GM18951 (cell line): ENCODE measurements at regions not wholly inside any gene's neighbourhood (a gene's known extent, or its start where the extent isn't known, plus 50 kb on each side); places are given as distances from the start of the nearest gene placed in this dataset.

ENCODE experiments used
- POLR2A ChIP-seq: IDR thresholded peaks from 4 replicates; pipeline ENCODE4 v1.6.1; 2011; ENCODE audit warnings: mild to moderate bottlenecking; ENCODE audit not compliant: insufficient read length, insufficient read depth; ENCODE audit errors: extremely low read depth
- in situ Hi-C: fragments of 300-500 bp; cut with MboI; formaldehyde crosslinking; loops from one replicate; pipeline ENCODE4 v1.12.0; 2022; ENCODE audit warnings: low sequenced_read_pairs, mixed read lengths, inconsistent platforms; ENCODE audit not compliant: unreplicated experiment

DNA sequence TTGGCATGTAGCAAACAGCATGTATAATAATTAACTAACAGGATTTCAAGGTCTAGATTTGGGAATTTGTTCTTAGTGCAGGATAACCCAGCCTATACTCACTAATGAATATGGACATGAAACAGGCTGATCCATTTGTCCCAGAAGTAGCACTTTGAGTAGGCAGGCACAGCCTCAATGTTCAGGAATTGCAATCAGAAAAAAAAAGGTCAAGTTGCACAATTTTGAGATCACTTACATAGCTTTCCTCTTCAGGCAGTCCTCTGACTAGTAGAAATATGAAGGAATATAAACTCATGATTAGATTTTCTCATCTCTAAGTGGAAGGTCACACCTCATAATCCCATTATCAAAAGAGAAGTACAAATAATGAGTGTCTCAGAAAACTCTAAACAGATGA, 921.4 kb upstream of the CELF2 start:
- no peak for TF ChIP-seq POLR2A
- in situ Hi-C loops, result no loop called here

DNA sequence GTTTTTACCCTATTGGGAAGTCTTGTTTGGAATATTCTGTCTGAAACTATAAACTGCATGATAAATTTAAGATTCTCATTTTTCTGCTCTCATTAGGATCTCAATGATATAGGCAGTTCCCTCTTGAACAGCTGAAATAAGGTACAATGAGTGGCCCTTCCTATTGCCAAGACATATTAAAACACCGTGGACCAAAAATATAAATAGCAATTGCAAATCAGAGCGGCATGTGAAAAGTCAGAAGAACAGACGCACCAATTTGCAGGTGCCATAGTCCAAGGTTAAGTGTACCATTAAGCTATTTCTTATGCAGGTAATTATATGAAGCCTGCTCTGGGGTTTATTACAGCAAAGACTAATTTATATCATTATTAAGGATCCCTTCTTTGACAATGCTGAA, 920.8 kb upstream of the CELF2 start:
- TF ChIP-seq POLR2A, result no peak
- in situ Hi-C loops, result no loop called here

DNA sequence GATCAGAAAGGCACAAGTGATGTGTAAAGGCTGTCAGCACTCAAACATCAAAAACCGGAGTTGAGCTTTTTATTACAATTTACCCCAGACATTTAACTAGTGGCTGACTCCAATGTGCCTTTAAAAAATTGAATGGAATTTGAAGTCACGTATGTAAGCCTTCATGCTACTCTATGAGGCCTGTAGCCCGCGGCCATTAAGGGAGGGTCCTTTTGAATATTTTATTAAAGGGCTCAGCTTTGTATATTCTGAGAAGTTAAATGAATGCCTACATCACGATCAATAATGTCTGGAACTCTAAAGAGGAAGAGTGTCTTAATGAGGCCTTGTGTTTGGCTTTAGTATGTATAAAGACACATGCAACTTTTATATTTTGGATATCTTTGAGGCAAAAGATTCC, 916.6 kb upstream of the CELF2 start:
- in situ Hi-C loops, result no loop called here
- TF ChIP-seq POLR2A, result no peak

DNA sequence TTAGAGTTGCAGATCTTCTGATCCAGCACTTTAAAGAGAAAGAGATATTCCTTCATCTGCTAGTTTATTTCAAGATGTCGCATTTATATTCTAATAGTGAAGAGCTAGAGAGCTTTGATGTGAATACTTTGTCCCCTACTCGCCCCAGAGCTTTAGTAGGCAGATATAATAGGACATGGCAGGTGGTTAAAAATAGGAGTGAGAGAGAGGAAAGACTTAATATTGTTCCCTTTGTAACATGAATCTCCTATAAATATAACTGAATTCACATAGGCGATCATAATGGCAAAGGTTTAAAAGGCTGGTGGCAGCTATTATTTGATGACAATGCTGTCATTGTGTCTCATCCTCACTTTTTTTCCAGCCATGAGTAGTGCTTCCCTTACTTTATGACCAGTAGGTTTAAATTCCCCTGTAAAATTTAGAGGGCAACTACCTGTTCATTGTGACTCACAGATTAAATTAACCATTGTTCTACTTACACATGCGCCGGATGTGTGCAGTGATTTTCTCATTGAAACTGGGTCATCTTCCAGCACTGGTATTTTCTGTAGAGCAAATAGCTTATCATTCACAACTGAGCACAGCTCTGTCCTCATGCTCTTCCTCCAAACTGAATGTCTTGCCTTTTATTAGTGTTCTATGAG, 906.7 kb upstream of the CELF2 start:
- in situ Hi-C loops, result no loop called here
- TF ChIP-seq POLR2A, result no peak

DNA sequence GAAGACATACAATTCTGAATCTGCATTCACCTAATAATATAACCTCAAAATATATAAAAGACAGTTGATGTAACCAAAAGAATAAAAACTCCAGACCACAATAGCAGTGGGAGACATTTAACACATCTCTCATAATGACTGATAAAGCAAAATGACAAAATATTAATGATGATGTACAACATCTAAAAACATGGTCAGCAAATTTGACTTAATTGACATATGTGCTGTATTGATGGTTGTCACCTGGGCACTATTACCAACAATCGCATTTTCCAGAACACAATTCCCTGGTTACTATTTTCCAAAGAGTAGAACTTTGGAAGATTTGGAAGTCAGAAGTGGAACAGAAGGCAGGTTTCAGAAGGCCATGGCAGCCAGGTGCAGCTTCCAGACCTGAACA, 899.5 kb upstream of the CELF2 start:
- in situ Hi-C loops, result no loop called here
- no peak for TF ChIP-seq POLR2A

DNA sequence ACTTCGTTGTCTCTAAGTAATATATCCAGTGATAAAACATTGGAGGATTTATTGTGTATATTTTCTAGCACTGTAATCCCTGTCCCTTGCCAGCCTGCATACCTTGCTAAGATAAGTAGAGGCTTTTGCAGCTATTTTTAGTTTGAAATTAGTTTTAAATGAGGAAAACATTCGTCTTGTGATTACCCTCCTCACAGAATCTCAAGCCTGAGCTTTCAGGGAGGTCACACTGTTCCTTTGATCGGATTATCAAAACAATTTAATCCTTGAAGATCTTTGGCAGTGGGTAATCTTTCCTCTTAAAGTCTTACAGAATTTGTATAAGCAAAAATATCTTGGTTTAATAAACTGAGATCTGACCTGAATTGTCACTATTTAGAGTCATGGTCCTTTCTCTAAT, 897.0 kb upstream of the CELF2 start:
- in situ Hi-C loops, result no loop called here
- TF ChIP-seq POLR2A, result no peak

DNA sequence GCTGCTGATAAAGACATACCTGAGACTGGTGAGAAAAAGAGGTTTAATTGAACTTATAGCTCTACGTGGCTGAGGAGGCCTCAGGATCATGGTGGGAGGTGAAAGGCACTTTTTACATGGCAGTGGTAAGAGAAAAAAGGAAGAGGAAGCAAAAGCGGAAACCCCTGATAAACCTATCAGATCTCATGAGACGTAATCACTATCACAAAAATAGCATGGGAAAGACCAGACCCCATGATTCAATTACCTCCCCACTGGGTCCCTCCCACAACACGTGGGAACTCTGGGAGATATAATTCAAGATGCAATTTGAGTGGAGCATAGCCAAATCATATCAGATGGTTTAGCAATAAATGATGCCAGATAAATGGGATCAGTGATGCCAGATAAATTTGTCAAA, 892.0 kb upstream of the CELF2 start:
- no peak for TF ChIP-seq POLR2A
- in situ Hi-C loops, result no loop called here

DNA sequence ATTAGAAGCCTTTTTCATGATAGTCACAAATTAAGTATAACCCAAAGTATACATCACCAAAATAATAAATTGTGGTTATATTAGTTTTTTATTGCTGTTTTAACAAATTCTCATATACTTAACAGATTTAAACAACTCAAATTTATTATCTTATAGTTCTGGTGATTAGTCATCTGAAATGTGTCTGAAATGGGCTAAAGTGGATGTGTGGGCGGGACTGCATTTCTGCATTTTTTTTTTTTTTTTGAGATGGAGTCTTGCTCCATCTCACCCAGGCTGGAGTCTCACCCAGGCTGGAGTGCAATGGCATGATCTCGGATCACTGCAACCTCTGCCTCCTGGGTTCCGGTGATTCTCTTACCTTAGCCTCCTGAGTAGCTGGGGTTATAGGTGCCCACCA, 891.5 kb upstream of the CELF2 start:
- in situ Hi-C loops, result no loop called here
- no peak for TF ChIP-seq POLR2A

DNA sequence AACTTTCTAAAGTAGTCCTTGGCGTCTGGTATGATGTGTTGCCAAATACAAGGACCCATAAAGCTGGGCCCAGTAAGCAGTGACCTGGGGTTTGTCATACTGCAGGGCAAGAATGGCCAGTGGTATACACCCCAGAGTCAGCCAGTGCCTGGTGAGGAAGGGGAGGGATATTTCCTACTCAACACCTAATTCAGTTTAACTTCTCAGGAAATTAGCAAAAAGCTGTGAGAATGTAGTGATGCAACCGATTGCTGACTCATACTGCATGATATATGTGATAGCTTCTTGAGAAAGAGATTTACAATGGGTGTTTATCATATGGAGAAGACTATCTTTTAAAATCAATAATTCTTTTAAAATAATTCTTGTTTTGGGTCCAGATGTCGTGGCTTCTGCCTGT, 889.3 kb upstream of the CELF2 start:
- no peak for TF ChIP-seq POLR2A
- in situ Hi-C loops, result no loop called here

DNA sequence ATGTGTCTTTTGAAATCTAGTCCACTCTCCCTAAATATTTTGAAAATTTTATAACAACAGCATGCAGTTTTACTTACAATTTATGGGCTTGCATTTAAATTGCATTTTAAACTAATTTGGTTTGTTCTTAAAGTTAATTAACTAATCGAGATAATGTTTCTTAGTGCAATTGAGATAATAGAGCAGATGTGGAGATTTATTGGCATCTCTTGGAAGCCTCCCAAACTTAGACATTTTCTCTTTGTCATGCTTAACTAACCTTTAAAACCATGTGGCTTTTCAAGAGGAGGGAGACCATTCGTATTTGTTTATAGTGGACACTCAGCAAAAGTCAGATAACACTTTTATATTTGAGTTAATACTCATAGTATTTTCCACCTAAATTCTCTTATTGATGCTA, 887.0 kb upstream of the CELF2 start:
- no peak for TF ChIP-seq POLR2A
- in situ Hi-C loops, result no loop called here

DNA sequence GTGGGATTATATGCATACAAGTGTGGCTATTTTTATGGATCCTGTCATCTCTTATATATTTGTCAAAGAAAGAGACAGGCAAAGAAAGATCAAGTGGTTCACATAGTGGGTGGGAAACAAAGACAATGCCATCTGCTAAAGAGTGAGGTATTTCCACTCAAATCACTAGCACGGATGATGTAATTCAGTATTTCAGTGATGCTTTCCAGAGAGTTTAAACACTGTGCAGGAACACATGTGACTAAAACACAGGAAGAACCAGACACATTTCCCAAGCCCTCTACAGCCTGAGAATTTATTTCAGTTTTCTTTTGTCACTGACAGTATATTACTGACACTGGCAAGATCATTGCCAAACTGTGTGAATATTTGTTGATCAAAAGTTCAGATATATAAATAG, 885.7 kb upstream of the CELF2 start:
- in situ Hi-C loops, result no loop called here
- TF ChIP-seq POLR2A, result no peak

DNA sequence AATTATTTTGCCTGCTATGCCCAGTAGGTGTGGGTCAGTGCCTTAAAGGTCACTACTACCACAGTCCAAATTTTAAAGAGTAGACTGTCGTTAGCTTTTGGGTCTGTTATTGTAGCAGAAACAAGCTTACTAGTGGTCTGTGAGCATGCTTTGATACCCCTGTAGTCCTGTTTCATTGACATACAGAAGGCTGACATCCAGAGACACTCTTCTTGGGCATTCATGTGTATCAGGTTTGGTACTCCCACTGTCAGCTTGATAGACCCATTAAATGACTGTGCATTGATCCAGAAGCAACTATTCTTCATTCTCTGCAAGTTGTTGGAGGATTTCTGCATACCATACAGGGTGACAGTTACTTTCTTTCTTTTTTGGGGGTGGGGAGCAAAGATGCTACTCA, 884.4 kb upstream of the CELF2 start:
- TF ChIP-seq POLR2A, result no peak
- in situ Hi-C loops, result no loop called here

DNA sequence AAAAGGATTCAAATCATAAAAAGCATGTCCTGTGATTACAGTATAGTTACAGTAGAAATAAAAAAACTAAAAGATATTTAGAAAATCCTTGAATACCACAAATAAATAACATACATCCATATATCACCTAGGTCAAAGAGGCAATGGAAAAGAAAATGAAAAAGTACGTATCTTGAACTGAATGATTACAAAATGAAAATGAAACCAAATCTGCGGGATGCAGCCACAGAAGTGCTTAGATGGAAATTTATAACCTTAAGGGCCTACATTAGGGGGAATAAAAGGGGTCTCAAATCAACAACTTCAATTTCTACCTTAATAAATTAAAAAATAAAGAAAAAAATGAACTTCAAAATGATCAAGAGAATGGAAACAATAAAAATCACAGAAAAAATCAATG, 879.0 kb upstream of the CELF2 start:
- no peak for TF ChIP-seq POLR2A
- in situ Hi-C loops, result no loop called here

DNA sequence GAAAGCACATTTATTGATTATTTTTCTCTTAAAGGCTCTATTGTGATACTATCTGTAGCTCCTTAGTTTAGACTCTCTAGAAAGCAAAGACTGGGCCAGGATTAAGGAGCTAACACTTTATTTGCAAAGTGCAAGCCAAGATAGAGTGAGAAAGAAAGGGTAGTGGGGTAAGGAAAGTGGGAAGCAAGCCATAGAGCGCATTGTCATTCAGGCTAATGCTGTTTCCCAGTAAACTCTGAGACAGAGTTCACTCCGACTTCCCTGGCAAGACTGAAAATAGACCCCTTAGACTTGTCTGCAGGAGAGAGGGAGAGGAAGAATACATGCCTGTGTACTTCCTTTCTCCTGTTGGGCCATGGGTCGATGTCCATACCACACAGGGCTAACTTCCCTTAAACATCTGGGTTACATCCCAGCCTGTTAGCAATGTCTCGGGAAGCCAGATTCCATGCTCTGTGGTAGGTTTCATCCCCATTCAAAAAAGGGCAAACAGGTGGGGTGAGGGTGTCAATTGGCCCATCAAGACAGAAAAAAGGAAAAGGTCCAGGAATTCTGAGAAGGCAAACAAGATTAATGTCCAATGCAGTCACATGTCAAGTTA, 875.8 kb upstream of the CELF2 start:
- in situ Hi-C loops, result no loop called here

DNA sequence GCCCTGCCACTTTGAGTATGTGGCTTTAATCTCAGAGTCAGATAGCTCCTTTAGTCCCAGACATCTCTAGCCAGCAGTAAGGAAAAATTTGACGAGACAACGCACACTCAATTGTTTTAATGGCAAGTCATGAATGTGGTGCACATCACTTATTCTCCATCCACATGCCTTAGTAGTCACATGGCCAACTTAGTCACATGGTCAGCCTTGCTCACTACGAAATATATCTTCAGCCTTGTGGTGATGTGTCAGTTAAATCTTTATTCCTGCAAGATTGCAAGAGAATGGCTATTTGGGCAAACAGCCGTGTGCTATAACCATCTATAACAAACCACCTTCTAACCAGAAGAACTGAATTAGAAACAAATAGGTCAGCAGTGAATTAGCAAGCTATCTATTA, 871.1 kb upstream of the CELF2 start:
- no peak for TF ChIP-seq POLR2A
- in situ Hi-C loops, result no loop called here

More for the DNA sequence above, 875.8 kb upstream of the CELF2 start:
- no peak for TF ChIP-seq POLR2A

DNA sequence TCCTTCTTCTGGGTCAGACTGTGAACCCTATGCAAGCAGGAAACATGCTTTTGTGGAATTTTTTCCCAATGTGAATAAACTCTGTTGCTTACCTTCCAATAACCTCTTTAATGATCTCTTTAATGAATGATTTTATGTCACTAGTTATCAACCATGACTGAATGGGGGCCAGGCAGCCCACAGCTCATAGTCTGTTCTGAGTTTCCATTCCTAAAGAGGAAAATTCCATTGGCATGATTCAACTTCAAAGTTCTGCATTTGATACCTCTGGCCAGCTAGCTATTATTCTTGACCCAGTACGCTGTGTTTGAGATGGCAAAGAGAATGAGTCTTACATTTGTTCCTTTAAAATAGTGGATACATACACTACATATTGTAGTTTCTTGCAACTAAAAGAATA, 867.8 kb upstream of the CELF2 start:
- in situ Hi-C loops, result no loop called here
- no peak for TF ChIP-seq POLR2A
